ENCODE measurements at regions not wholly inside any gene's neighbourhood (a gene's known extent, or its start where the extent isn't known, plus 50 kb on each side); places are given as distances from the start of the nearest gene placed in this dataset.

DNA sequence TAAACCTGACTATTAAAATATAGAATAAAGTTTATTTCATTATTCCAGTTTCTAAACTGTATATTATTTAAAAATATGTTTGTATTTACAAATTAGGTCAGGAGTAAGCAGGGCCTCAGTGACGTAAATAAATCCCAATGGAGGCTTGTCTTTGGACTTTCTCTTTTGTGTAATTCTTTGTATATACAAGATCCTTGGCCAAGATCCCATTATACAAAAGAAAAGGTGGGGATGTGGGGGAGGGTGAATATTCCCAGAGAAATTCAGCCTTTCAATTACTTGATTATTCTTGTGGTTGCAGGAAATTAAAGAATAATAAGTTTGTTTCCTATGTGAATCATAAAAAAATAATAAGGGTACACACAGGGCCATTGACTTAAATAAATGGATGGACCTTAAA, 178.7 kb upstream of the PRPS1L1 start:
- TF ChIP-seq, protein P1, sequence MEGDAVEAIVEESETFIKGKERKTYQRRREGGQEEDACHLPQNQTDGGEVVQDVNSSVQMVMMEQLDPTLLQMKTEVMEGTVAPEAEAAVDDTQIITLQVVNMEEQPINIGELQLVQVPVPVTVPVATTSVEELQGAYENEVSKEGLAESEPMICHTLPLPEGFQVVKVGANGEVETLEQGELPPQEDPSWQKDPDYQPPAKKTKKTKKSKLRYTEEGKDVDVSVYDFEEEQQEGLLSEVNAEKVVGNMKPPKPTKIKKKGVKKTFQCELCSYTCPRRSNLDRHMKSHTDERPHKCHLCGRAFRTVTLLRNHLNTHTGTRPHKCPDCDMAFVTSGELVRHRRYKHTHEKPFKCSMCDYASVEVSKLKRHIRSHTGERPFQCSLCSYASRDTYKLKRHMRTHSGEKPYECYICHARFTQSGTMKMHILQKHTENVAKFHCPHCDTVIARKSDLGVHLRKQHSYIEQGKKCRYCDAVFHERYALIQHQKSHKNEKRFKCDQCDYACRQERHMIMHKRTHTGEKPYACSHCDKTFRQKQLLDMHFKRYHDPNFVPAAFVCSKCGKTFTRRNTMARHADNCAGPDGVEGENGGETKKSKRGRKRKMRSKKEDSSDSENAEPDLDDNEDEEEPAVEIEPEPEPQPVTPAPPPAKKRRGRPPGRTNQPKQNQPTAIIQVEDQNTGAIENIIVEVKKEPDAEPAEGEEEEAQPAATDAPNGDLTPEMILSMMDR (conservative IDR thresholded peaks at IDR 0.05; ENCODE audit: low read depth, low read length): no peak
- no peak overlapping the region for H3K4me3 ChIP-seq (ENCODE audit: low read depth, low read length)

DNA sequence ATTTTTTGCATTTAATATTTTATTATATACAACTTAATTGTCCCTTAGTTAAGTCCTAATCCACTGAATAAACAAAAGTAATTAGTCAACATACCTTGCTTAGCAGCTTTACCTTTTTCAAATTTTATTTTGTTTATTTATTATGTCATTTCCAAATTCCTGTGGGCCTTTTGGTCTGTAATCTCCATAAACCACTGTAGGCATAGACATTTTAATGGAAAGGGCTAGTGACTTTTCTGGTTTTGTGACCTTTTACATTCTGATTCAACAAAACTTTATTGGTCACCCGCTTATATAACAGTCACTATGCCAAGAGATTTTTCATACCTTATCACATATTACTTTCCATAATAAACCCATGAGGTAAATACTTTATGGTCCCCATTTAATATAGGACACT, 181.3 kb upstream of the PRPS1L1 start:
- TF ChIP-seq, protein P1 (conservative IDR thresholded peaks at IDR 0.05; ENCODE audit: low read depth, low read length): no peak
- DNase-seq (ENCODE audit: low read depth): no peak
- no peak overlapping the region for H3K4me3 ChIP-seq (ENCODE audit: low read depth, low read length)

More for the DNA sequence above, 178.7 kb upstream of the PRPS1L1 start:
- no peak for DNase-seq (ENCODE audit: low read depth)

DNA sequence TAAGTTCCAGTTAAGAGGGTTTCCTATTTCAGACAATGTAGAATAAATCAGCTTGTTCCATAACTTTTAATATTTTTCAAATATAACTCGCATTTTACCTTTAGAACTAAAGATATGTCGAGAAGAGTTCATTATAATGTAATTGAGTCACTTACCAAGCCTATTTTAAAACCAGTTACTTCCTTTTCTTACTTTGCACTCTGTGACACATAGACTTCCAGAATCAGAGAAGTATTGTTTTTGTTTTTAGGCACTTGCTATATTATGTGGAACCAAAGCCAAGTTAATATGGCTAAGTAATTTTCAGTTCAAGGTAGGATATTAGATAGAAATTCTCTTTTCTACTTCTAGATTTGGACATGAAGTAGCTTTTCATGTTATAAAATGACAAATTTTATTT, 182.7 kb upstream of the PRPS1L1 start:
- TF ChIP-seq, protein P1 (conservative IDR thresholded peaks at IDR 0.05; ENCODE audit: low read depth, low read length): no peak
- H3K4me3 ChIP-seq (ENCODE audit: low read depth, low read length): no peak overlapping the region
- DNase-seq (ENCODE audit: low read depth): no peak

DNA sequence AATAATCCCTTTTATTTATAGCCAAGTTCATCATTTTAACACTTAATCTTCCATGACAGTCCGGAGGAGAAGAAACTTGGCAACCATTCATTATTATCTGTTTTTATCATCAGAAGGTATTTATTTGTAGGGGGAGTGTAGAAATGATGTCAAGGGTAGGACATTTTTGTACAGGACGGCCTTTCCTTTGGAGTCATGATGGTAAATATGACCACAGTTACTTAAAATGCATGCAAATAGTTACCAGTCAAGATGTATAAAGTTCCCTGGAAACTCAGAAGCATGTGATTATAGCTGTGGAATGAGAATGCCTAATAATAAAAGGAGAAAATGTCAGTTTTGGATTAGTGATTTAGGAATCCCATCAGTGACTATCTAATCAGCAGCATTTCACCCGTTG, 183.1 kb upstream of the PRPS1L1 start:
- TF ChIP-seq, protein P1 (conservative IDR thresholded peaks at IDR 0.05; ENCODE audit: low read depth, low read length): no peak
- no peak for DNase-seq (ENCODE audit: low read depth)
- no peak overlapping the region for H3K4me3 ChIP-seq (ENCODE audit: low read depth, low read length)

DNA sequence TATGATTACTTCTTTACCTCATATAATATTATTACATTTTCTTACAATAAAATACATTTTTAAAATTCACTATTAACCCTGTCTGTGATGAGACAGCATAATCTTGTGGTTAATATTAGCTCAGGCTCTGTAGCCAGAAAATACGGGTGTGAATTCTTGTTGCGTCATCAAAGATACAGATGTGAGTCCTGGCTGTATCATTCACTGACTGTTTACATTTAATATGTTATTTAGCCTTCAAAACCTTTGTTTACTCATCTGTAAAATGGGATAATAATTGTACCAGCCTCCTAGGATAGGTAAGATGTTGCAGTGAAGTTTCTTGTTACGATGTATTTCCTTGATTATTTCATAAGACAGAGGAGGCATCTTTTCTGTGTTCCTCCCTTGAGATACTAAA, 184.7 kb upstream of the PRPS1L1 start:
- no peak for DNase-seq (ENCODE audit: low read depth)
- no peak overlapping the region for H3K4me3 ChIP-seq (ENCODE audit: low read depth, low read length)
- TF ChIP-seq, protein P1 (conservative IDR thresholded peaks at IDR 0.05; ENCODE audit: low read depth, low read length): no peak

DNA sequence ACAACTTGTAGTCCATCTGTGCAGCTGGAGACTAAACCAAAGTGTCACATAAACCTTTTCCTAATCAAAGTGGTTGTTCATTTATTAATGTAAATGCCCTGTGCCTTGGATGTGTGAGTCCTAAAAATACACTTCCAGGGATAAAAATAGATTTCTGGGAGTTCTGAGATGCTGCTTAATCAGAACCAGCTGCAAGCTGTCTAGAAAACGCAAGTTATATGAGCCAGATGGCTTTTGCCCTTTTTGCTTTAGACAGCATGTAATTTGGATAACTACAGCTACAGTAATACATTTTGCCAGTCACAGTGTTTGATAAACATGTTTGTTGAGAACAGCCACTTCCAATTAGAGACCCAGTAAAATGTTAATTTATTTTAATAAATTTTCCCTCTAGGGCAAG, 185.1 kb upstream of the PRPS1L1 start:
- TF ChIP-seq, protein P1 (conservative IDR thresholded peaks at IDR 0.05; ENCODE audit: low read depth, low read length): no peak
- H3K4me3 ChIP-seq (ENCODE audit: low read depth, low read length): no peak overlapping the region
- no peak for DNase-seq (ENCODE audit: low read depth)

DNA sequence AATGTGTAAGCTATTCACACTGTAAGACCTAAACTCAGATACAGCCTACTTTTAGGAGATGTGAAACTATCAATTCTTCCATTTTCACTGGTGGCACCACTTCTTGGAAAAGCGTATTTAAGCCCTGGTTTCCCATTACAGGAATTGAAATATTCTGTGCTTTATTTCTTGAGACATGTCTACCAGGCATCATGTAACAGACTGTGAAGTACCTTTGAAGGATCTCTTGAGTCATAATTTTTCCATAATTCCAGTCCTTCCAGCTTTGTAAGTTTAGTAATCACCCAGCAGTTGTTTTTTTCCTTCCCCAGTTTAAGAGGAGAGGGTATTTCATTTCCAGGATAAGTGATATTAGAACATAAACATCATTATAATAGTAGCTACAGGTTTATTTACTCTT, 186.0 kb upstream of the PRPS1L1 start:
- DNase-seq (ENCODE audit: low read depth): no peak
- no peak overlapping the region for H3K4me3 ChIP-seq (ENCODE audit: low read depth, low read length)
- TF ChIP-seq, protein P1 (conservative IDR thresholded peaks at IDR 0.05; ENCODE audit: low read depth, low read length): no peak

Data from epithelial cell of proximal tubule (primary cell).